Muscle layer of duodenum (tissue), 2 donors: ENCODE measurements at regions not wholly inside any gene's neighbourhood (a gene's known extent, or its start where the extent isn't known, plus 50 kb on each side); places are given as distances from the start of the nearest gene placed in this dataset.

ENCODE experiments used
- H3K27ac ChIP-seq: one replicate; pipeline ENCODE4 v1.7.0; 2013; ENCODE audit warnings: mild to moderate bottlenecking, low read length
- H3K27me3 ChIP-seq: one replicate; pipeline ENCODE4 v1.7.0; 2013; ENCODE audit warnings: low read depth, mild to moderate bottlenecking, control low read depth, low read length
- H3K36me3 ChIP-seq, 2 donors: one replicate each; pipeline ENCODE4 v1.7.0; 2013; ENCODE audit warnings: low read length in 2 of 2, control low read depth in 1 of 2, mild to moderate bottlenecking in 1 of 2; ENCODE audit not compliant: insufficient read depth in 2 of 2, control insufficient read depth in 1 of 2
- H3K4me1 ChIP-seq, 2 donors: one replicate each; pipeline ENCODE4 v1.7.0; 2013; ENCODE audit warnings: low read length in 2 of 2, mild to moderate bottlenecking in 2 of 2, control low read depth in 1 of 2, moderate library complexity in 1 of 2; ENCODE audit not compliant: insufficient read depth in 2 of 2, control insufficient read depth in 1 of 2
- H3K4me3 ChIP-seq, 2 donors: one replicate each; pipeline ENCODE4 v1.7.0; 2013; ENCODE audit warnings: low read length in 2 of 2, low read depth in 1 of 2, mild to moderate bottlenecking in 1 of 2
- H3K9me3 ChIP-seq, 2 donors: one replicate each; pipeline ENCODE4 v1.7.0; 2013; ENCODE audit warnings: low read length in 2 of 2, control low read depth in 1 of 2, mild to moderate bottlenecking in 1 of 2; ENCODE audit not compliant: control insufficient read depth in 1 of 2
- donor health status: healthy.

- H3K27me3 ChIP-seq = peaks cover 3% of the 10 kb centered on the region
- peak overlapping the region; percentile 37 to 42 for H3K4me3 ChIP-seq
- no peaks in the 10 kb centered on the region for H3K36me3 ChIP-seq
- peaks cover 0 to 15% of the 10 kb centered on the region in 2 donors for H3K4me1 ChIP-seq
- H3K9me3 ChIP-seq = no peaks in the 10 kb centered on the region
- no peak overlapping the region for H3K27ac ChIP-seq
Observed at GRCh38 chr9:129258823-129259301, 80.8 kb upstream of the IER5L start.

- Histone ChIP-seq H3K4me3 (peak overlapping the region; percentile 37 to 42), H3K27me3 (peaks cover 3% of the 10 kb centered on the region), H3K27ac (peak overlapping the region; percentile 31), H3K9me3 (no peaks in the 10 kb centered on the region), H3K36me3 (no peaks in the 10 kb centered on the region), H3K4me1 (peaks cover 0 to 21% of the 10 kb centered on the region in 2 donors)
Observed at GRCh38 chr9:129258124-129258822, 80.2 kb upstream of the IER5L start.

DNA sequence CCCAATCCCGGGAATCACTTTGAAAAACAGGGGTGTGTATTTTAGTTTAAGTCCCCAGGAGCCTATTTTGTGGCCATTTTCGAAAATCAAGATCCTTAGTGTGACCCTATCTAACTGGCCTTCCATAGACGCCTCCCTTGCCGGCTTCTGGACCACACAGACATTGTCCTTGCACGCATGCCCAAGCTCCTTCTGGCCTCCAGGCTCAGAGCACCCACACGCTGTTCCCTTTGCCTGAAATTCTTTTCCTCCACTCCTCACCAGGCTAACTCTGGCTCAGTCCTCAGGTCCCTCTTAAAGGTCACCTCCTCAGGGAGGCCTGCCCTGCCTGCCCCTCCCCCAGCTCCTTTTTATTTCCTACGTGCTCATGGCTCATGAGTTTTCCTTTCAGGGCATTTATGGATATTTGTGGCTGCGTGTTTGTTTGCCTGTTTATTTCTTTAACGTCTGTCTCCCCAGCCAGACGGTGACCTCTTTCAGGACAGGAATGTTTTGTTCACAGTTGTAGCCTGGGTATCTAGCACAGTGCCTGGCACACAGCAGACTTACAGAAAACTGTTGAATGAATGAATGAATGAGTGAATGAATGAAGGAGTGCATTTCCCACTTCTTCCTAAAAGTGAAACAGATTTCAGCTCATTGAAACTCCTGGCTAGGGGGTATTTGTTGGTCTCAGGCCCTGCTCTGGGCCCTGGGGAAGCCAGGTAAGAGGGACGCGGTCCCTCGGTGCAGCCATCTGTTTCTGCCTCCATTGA lies 79.1 kb upstream of the IER5L start:
- no peak overlapping the region for H3K4me3 ChIP-seq
- H3K9me3 ChIP-seq = no peaks in the 10 kb centered on the region
- H3K27me3 ChIP-seq = peaks cover 3% of the 10 kb centered on the region
- peaks cover 0 to 22% of the 10 kb centered on the region in 2 donors for H3K4me1 ChIP-seq
- H3K36me3 ChIP-seq = no peaks in the 10 kb centered on the region
- no peak overlapping the region for H3K27ac ChIP-seq

- no peak overlapping the region for H3K4me3 ChIP-seq
- no peaks in the 10 kb centered on the region for H3K27me3 ChIP-seq
- peaks cover 0 to 22% of the 10 kb centered on the region in 2 donors for H3K4me1 ChIP-seq
- no peak overlapping the region for H3K27ac ChIP-seq
- no peaks in the 10 kb centered on the region for H3K9me3 ChIP-seq
- H3K36me3 ChIP-seq = no peaks in the 10 kb centered on the region
Observed at GRCh38 chr9:129254566-129255287, 76.7 kb upstream of the IER5L start.

GRCh38 chr9:129253803-129254381 lies 75.8 kb upstream of the IER5L start:
- Histone ChIP-seq H3K27me3 (no peaks in the 10 kb centered on the region), H3K9me3 (no peaks in the 10 kb centered on the region), H3K4me3 (peak overlapping the region in 1 of 2 donors; percentile 42), H3K27ac (no peak overlapping the region), H3K36me3 (no peaks in the 10 kb centered on the region), H3K4me1 (peaks cover 0 to 19% of the 10 kb centered on the region in 2 donors)

GRCh38 chr9:129252937-129253802 lies 75.1 kb upstream of the IER5L start:
- Histone ChIP-seq H3K36me3 (no peaks in the 10 kb centered on the region), H3K27ac (no peak overlapping the region), H3K27me3 (no peaks in the 10 kb centered on the region), H3K4me3 (peak overlapping the region in 1 of 2 donors; percentile 42), H3K9me3 (no peaks in the 10 kb centered on the region), H3K4me1 (peaks cover 0 to 13% of the 10 kb centered on the region in 2 donors)

DNA sequence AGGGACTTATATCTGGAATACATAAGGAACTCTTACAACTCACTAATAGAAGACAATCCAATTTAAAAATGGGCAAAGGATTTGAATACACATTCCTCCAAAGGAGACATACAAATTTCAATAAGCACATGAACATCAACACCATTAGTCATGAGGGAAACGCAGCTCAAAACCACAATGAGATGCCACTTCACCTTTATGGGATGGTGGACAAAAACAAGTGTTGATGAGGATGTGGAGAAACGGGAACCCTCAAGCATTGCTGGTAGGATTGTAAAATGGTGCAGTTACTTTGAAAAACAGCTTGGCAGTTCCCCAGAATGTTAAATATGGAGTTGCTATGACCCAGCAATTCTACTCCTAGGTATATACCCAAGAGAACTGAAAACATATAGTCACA lies 72.7 kb upstream of the IER5L start:
- Histone ChIP-seq H3K4me3 (no peak overlapping the region), H3K27me3 (no peaks in the 10 kb centered on the region), H3K4me1 (peaks cover 0 to 13% of the 10 kb centered on the region in 2 donors), H3K27ac (no peak overlapping the region), H3K9me3 (no peaks in the 10 kb centered on the region), H3K36me3 (no peaks in the 10 kb centered on the region)

DNA sequence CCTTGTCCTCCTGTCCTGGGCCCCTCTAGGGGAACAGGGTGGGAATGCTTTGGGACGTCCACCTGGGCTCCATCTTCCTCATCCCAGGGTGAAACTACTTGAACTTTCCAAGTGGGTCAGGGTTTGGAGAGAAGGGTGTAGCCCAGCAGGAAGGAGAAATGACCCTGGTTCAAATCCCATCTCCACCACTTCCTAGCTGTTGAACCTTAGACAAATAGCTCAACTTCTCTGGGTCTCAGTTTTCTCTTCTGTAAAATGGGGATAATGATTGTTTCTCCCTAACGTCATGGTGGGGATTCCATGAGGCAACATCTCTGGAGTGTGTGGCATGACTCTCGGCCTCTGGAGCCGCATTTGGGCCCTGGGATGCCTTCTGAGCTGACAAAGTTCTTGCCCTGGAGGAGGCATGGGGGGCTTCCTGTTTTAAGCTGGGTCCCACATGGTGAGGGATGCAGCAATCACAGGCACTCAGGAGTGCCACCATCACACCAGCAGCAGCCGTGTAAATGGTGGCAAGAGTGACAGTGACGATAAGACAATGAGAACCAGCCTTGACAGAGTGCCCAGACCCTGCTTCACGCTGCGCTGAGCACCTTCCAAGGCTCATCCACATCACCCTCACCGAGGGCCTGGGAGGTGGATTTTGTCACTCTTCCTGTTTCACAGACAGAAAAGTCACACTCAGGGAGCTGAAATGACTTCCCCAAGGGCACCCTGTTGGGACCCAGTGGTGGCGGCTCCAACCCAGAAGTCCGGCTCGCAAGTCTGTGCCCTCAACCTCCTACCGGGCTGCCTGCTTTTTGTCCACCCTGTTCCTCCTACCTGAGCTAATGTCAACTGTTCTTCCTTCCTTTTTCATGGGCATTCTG lies 69.5 kb upstream of the IER5L start:
- Histone ChIP-seq H3K36me3 (no peaks in the 10 kb centered on the region), H3K4me1 (no peaks in the 10 kb centered on the region), H3K9me3 (no peaks in the 10 kb centered on the region), H3K27me3 (no peaks in the 10 kb centered on the region), H3K4me3 (no peak overlapping the region), H3K27ac (no peak overlapping the region)

GRCh38 chr9:129245276-129245675 lies 67.2 kb upstream of the IER5L start:
- Histone ChIP-seq H3K36me3 (no peaks in the 10 kb centered on the region), H3K4me1 (no peaks in the 10 kb centered on the region), H3K27ac (no peak overlapping the region), H3K27me3 (no peaks in the 10 kb centered on the region), H3K4me3 (no peak overlapping the region), H3K9me3 (no peaks in the 10 kb centered on the region)
